GM12878 (cell line): ENCODE measurements at regions not wholly inside any gene's neighbourhood (a gene's known extent, or its start where the extent isn't known, plus 50 kb on each side); places are given as distances from the start of the nearest gene placed in this dataset.

Experiments used
- ATAC-seq: fragments of 200-7000 bp; cut with Tn5 transposase; 3 replicates; pipeline ENCODE4 v1.9.1; 2020; ENCODE audit warnings: mild to moderate bottlenecking, moderate library complexity
- BruUV-seq: library from RNA; stranded (reverse); fragments of 400-500 nt; replicated peaks from 2 replicates; lab custom pipeline; 2021; lab: Mats Ljungman, UMichigan
- CTCF ChIA-PET: fragments of 300-600 bp; sonication (Branson Sonifier 250); formaldehyde crosslinking; extraction: SDS; loops from one replicate; lab custom pipeline; 2021; ENCODE audit warnings: inconsistent platforms; lab: Yijun Ruan, JAX
- POLR2A ChIA-PET: fragments of 350-600 bp; formaldehyde crosslinking; extraction: SDS; loops from one replicate; lab custom pipeline; 2021; ENCODE audit warnings: inconsistent platforms; lab: Charles Lee
- RAD21 ChIA-PET: fragments of 300-600 bp; sonication (Branson Sonifier 250); formaldehyde crosslinking; loops from one replicate; lab custom pipeline; 2023; ENCODE audit warnings: antibody characterized with exemption; ENCODE audit not compliant: unreplicated experiment; lab: Charles Lee
- SMC1A ChIA-PET: fragments of 300-600 bp; sonication (Branson Sonifier 250); formaldehyde crosslinking; loops from one replicate; lab custom pipeline; 2023; ENCODE audit not compliant: unreplicated experiment, uncharacterized antibody; lab: Charles Lee
- DNase-seq: peaks from one replicate; pipeline ENCODE4 v3.0.0-alpha.2; 2011; ENCODE audit warnings: low read depth, low spot score
- FAIRE-seq: peaks from 3 replicates; lab custom pipeline; 2011; peaks lifted over from hg19 to GRCh38; lab: Jason Lieb, UNC
- H2AFZ ChIP-seq: 2 replicates; pipeline ENCODE4 v1.6.0; 2011; ENCODE audit warnings: low read depth, low read length, control low read depth; ENCODE audit not compliant: control insufficient read depth
- H3K27ac ChIP-seq: 2 replicates; pipeline ENCODE4 v1.5.1; 2011; ENCODE audit warnings: control low read depth; ENCODE audit not compliant: control insufficient read depth, insufficient read depth
- H3K27me3 ChIP-seq, 2 experiments: replicated peaks in 1 of 2; 2 replicates each; pipeline versions ENCODE4 v1.6.0 to v1.6.1; 2011; ENCODE audit warnings: low read length in 1 of 2; ENCODE audit not compliant: control insufficient read depth in 2 of 2, insufficient read depth in 2 of 2
- H3K36me3 ChIP-seq, 2 experiments: 2 replicates each; pipeline ENCODE4 v1.5.1; 2011; ENCODE audit warnings: low read length in 1 of 2; ENCODE audit not compliant: control insufficient read depth in 2 of 2, insufficient read depth in 2 of 2
- H3K4me1 ChIP-seq: 2 replicates; pipeline ENCODE4 v1.6.1; 2011; ENCODE audit warnings: mild to moderate bottlenecking, low read length, moderate library complexity, mixed read lengths; ENCODE audit not compliant: control insufficient read depth, insufficient read depth
- H3K4me2 ChIP-seq: 2 replicates; pipeline ENCODE4 v1.6.0; 2011; ENCODE audit warnings: control low read depth; ENCODE audit not compliant: control insufficient read depth, insufficient read depth
- H3K4me3 ChIP-seq: fragments of 200-600 bp; sonication (generic); 2 replicates; pipeline ENCODE4 v1.5.1; 2016
- H3K79me2 ChIP-seq: 2 replicates; pipeline ENCODE4 v1.6.0; 2011; ENCODE audit warnings: low read length; ENCODE audit not compliant: control insufficient read depth, insufficient read depth
- H3K9ac ChIP-seq: 2 replicates; pipeline ENCODE4 v1.8.0; 2011; ENCODE audit warnings: low read length, control low read depth, mixed read lengths; ENCODE audit not compliant: control insufficient read depth, insufficient read depth
- H3K9me3 ChIP-seq: replicated peaks from 3 replicates; pipeline ENCODE4 v1.5.1; 2011; ENCODE audit warnings: mild to moderate bottlenecking, low read length; ENCODE audit not compliant: control insufficient read depth, insufficient read depth
- H4K20me1 ChIP-seq: 2 replicates; pipeline ENCODE4 v1.6.0; 2011; ENCODE audit not compliant: control insufficient read depth, insufficient read depth
- E4F1 ChIP-seq: fragments of 450-650 bp; IDR thresholded peaks from 2 replicates; pipeline ENCODE4 v1.6.1; 2018; ENCODE audit warnings: borderline replicate concordance, mild to moderate bottlenecking; ENCODE audit not compliant: partially characterized antibody
- HDGF ChIP-seq: fragments of 450-650 bp; IDR thresholded peaks from 2 replicates; pipeline ENCODE4 v1.6.1; 2016; ENCODE audit warnings: antibody characterized with exemption
- KAT2A ChIP-seq: conservative IDR thresholded peaks from 2 replicates; pipeline ENCODE4 v1.6.1; 2011; ENCODE audit warnings: low read depth, low read length; ENCODE audit not compliant: control insufficient read depth
- NFIC ChIP-seq: IDR thresholded peaks from 2 replicates; pipeline ENCODE4 v1.6.1; 2012; ENCODE audit warnings: low read depth, mild to moderate bottlenecking, inconsistent platforms, low read length, moderate library complexity
- NFXL1 ChIP-seq: fragments of 450-650 bp; IDR thresholded peaks from 2 replicates; pipeline ENCODE4 v1.6.1; 2017; ENCODE audit warnings: antibody characterized with exemption, mild to moderate bottlenecking, borderline replicate concordance
- POLR2AphosphoS2 ChIP-seq: IDR thresholded peaks from 2 replicates; pipeline ENCODE4 v1.6.1; 2011; ENCODE audit warnings: low read depth, mild to moderate bottlenecking, low read length, improper control_type of control experiment, moderate library complexity
- SUPT20H ChIP-seq: IDR thresholded peaks from 2 replicates; pipeline ENCODE4 v1.6.1; 2011; ENCODE audit warnings: low read depth, mild to moderate bottlenecking, low read length, moderate library complexity, borderline replicate concordance; ENCODE audit not compliant: control insufficient read depth
- ZNF217 ChIP-seq: fragments of 450-650 bp; IDR thresholded peaks from 2 replicates; pipeline ENCODE4 v1.6.1; 2017; ENCODE audit warnings: antibody characterized with exemption, mild to moderate bottlenecking
- WGBS: methylation state at CpG from one replicate; pipeline ENCODE4 v1.1.6; 2016; ENCODE audit warnings: low lambda C conversion rate; ENCODE audit not compliant: insufficient replicate concordance, insufficient coverage; ENCODE audit errors: missing lambda C conversion rate; 5-methylcytosine and 5-hydroxymethylcytosine counted together
- in situ Hi-C: fragments of 300-500 bp; cut with MboI; formaldehyde crosslinking; loops from 9 replicates; pipeline ENCODE4 v1.14.3; 2018; ENCODE audit warnings: mixed read lengths
- intact Hi-C: fragments of 100-400 bp; cut with micrococcal nuclease; formaldehyde crosslinking; loops from one replicate; pipeline ENCODE4 v1.14.2; 2022; ENCODE audit not compliant: unreplicated experiment

GRCh38 chr3:177932346-177932745, 603.9 kb upstream of the KCNMB2 start:
- Histone ChIP-seq H3K4me3 (no peak overlapping the region), H3K4me2 (no peak overlapping the region), H3K36me3 (no peaks in the 10 kb centered on the region), H3K9me3 (no peaks in the 10 kb centered on the region), H2AFZ (no peak overlapping the region), H3K79me2 (no peaks in the 10 kb centered on the region), H3K27me3 (no peaks in the 10 kb centered on the region), H3K4me1 (no peaks in the 10 kb centered on the region), H4K20me1 (no peaks in the 10 kb centered on the region), H3K27ac (no peak overlapping the region), H3K9ac (no peak overlapping the region)
- intact Hi-C loops (no loop called here), in situ Hi-C loops (no loop called here)
- DNase-seq (no peak), ATAC-seq (no peak), FAIRE-seq (no peak)
- no TSS peak for BruUV-seq
- ChIA-PET CTCF (no interaction called here), SMC1A (no interaction called here), POLR2A (no interaction called here)
- WGBS = 100% methylated on average over 1 of the region's 1 CpG
- TF ChIP-seq E4F1 (no peak), ZNF217 (no peak)
- TF ChIP-seq, all 136 proteins: peak for 0
- RAD21 ChIA-PET = no interaction called here

- ChIA-PET SMC1A (interaction anchor here (0.6 kb wide), 1 partner anchor 909 kb away, joined by 3 read pairs; no protein-coding TSS in a partner anchor), CTCF (no interaction called here), POLR2A (interaction anchor here (1.2 kb wide), 1 partner anchor 71 kb away, joined by 4 read pairs; no protein-coding TSS in a partner anchor), RAD21 (no interaction called here)
- in situ Hi-C loops = no loop called here
- H3K27me3 ChIP-seq = no peaks in the 10 kb centered on the region
- TF ChIP-seq NFXL1 (no peak), KAT2A (no peak), HDGF (no peak), POLR2AphosphoS2 (no peak), SUPT20H (no peak), NFIC (no peak)
- no peak for DNase-seq
- no peaks in the 10 kb centered on the region for H3K9me3 ChIP-seq
- no TSS peak for BruUV-seq
- no peaks in the 10 kb centered on the region for H3K36me3 ChIP-seq
- no peaks in the 10 kb centered on the region for H3K4me1 ChIP-seq
- H2AFZ ChIP-seq = no peak overlapping the region
- H4K20me1 ChIP-seq = no peaks in the 10 kb centered on the region
- intact Hi-C loops = no loop called here
- H3K4me2 ChIP-seq = no peak overlapping the region
- no peak overlapping the region for H3K9ac ChIP-seq
- no peak overlapping the region for H3K4me3 ChIP-seq
- FAIRE-seq = no peak
- no peak overlapping the region for H3K27ac ChIP-seq
- no peak for ATAC-seq
- 63% methylated on average over 5 of the region's 5 CpGs for WGBS
- H3K79me2 ChIP-seq = no peaks in the 10 kb centered on the region
These were observed 603.2 kb upstream of the KCNMB2 start for GRCh38 chr3:177932750-177933660.
